ENCODE measurements at regions not wholly inside any gene's neighbourhood (a gene's known extent, or its start where the extent isn't known, plus 50 kb on each side); places are given as distances from the start of the nearest gene placed in this dataset.
"Not testable (repeated sequence)": the region's sequence is repeated elsewhere in the genome, so short reads cannot be mapped to it uniquely, and the experiment has no call there.

GRCh38 chr12:114192013-114192412 is 213.9 kb downstream of the TBX5 start:
- no peak for DNase-seq

- no peak for DNase-seq
These were observed 214.4 kb downstream of the TBX5 start for GRCh38 chr12:114191581-114191980.

GRCh38 chr12:114190971-114191370 is 215.0 kb downstream of the TBX5 start:
- DNase-seq: no peak

- no peak for DNase-seq
These were observed 216.7 kb downstream of the TBX5 start for GRCh38 chr12:114189266-114189665.

- no peak for DNase-seq
These were observed 219.5 kb downstream of the TBX5 start for GRCh38 chr12:114186241-114187002.

- DNase-seq: no peak
These were observed 218.9 kb upstream of the RBM19 start for GRCh38 chr12:114185036-114185435.

- DNase-seq: no peak
These were observed 208.2 kb upstream of the RBM19 start for GRCh38 chr12:114174326-114174725.

GRCh38 chr12:114172135-114172534 is 206.0 kb upstream of the RBM19 start:
- no peak for DNase-seq

GRCh38 chr12:114168061-114168460 is 201.9 kb upstream of the RBM19 start:
- DNase-seq: no peak

- no peak for DNase-seq
These were observed 201.3 kb upstream of the RBM19 start for GRCh38 chr12:114167431-114167830.

GRCh38 chr12:114166362-114166761 is 200.2 kb upstream of the RBM19 start:
- peak; percentile 13 for DNase-seq

- no peak for DNase-seq
These were observed 199.8 kb upstream of the RBM19 start for GRCh38 chr12:114165921-114166320.

GRCh38 chr12:114164351-114164750 is 198.2 kb upstream of the RBM19 start:
- no peak for DNase-seq

- no peak for DNase-seq
These were observed 197.6 kb upstream of the RBM19 start for GRCh38 chr12:114163771-114164170.

GRCh38 chr12:114160445-114160844 is 194.3 kb upstream of the RBM19 start:
- DNase-seq: no peak

- no peak for DNase-seq
These were observed 186.8 kb upstream of the RBM19 start for GRCh38 chr12:114152890-114153289.

GRCh38 chr12:114152066-114152465 is 185.9 kb upstream of the RBM19 start:
- DNase-seq: no peak

- DNase-seq: not testable (repeated sequence)
These were observed 184.5 kb upstream of the RBM19 start for GRCh38 chr12:114150584-114150983.

- no peak for DNase-seq
These were observed 175.9 kb upstream of the RBM19 start for GRCh38 chr12:114141921-114142564.

GRCh38 chr12:114140576-114140975 is 174.5 kb upstream of the RBM19 start:
- no peak for DNase-seq

GRCh38 chr12:114136631-114137030 is 170.5 kb upstream of the RBM19 start:
- DNase-seq: no peak

- no peak for DNase-seq
These were observed 168.8 kb upstream of the RBM19 start for GRCh38 chr12:114134922-114135321.

GRCh38 chr12:114131824-114132223 is 165.7 kb upstream of the RBM19 start:
- no peak for DNase-seq

GRCh38 chr12:114123108-114123507 is 157.0 kb upstream of the RBM19 start:
- no peak for DNase-seq

- DNase-seq: no peak
These were observed 155.9 kb upstream of the RBM19 start for GRCh38 chr12:114122016-114122415.
